Activated B cell treated with CpG ODN at 0.5 μM for 24 hours (primary cell): ENCODE measurements at regions not wholly inside any gene's neighbourhood (a gene's known extent, or its start where the extent isn't known, plus 50 kb on each side); places are given as distances from the start of the nearest gene placed in this dataset.

Source experiments
- ATAC-seq: fragments of 200-7000 bp; cut with Tn5 transposase; one replicate; pipeline ENCODE4 v1.10.0; 2021; ENCODE audit warnings: low read depth, mild to moderate bottlenecking, moderate library complexity
- CTCF ChIA-PET: fragments of 350-600 bp; sonication (Branson Sonifier 250); formaldehyde crosslinking; loops from one replicate; lab custom pipeline; 2021; ENCODE audit warnings: antibody characterized with exemption; lab: Charles Lee
- POLR2A ChIA-PET: fragments of 350-600 bp; sonication (Branson Sonifier 250); formaldehyde crosslinking; loops from one replicate; lab custom pipeline; 2021; ENCODE audit warnings: antibody characterized with exemption; lab: Charles Lee
- DNase-seq: peaks from one replicate; pipeline ENCODE4 v3.0.0; 2022
- H3K27ac Mint-ChIP-seq: one replicate; pipeline ENCODE4 v1.8.0; 2020; ENCODE audit warnings: mixed read lengths
- H3K27me3 Mint-ChIP-seq: one replicate; pipeline ENCODE4 v1.8.0; 2021; ENCODE audit warnings: mixed read lengths
- H3K36me3 Mint-ChIP-seq: one replicate; pipeline ENCODE4 v1.8.0; 2021; ENCODE audit warnings: low read depth, mixed read lengths
- H3K4me1 Mint-ChIP-seq: one replicate; pipeline ENCODE4 v1.8.0; 2021; ENCODE audit warnings: mixed read lengths
- H3K4me3 Mint-ChIP-seq: one replicate; pipeline ENCODE4 v1.8.0; 2020; ENCODE audit warnings: mild to moderate bottlenecking, mixed read lengths
- H3K9me3 Mint-ChIP-seq: one replicate; pipeline ENCODE4 v1.8.0; 2020; ENCODE audit warnings: mixed read lengths
- intact Hi-C: fragments of 100-400 bp; cut with micrococcal nuclease; formaldehyde crosslinking; loops from one replicate; pipeline ENCODE4 v1.15.1; 2024
- TF ChIP-seq, protein P1 (sequence below): fragments of 200-600 bp; IDR thresholded peaks from one replicate; pipeline ENCODE4 v1.8.0; 2022; ENCODE audit warnings: antibody characterized with exemption, mild to moderate bottlenecking

DNA sequence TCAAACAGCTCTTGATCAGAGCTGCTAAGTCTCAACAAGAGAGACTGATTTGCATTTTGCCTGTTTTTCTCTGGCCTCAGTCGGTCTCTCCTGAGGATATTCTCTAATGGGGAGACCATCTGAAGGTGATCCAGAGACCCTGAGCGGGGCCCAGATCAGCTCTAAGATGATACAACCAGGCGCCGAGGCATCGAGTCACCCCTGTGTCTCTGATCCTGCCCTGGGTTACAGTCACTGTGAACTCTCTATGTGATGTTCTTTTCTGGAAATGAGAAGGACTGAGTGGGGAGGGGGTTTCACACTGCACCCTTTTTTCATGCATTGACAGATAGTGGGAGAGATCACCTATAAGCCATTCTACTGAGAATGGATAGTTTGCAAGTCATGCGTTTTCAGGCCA, 247.6 kb upstream of the PWP1 start:
- POLR2A ChIA-PET: no interaction called here

DNA sequence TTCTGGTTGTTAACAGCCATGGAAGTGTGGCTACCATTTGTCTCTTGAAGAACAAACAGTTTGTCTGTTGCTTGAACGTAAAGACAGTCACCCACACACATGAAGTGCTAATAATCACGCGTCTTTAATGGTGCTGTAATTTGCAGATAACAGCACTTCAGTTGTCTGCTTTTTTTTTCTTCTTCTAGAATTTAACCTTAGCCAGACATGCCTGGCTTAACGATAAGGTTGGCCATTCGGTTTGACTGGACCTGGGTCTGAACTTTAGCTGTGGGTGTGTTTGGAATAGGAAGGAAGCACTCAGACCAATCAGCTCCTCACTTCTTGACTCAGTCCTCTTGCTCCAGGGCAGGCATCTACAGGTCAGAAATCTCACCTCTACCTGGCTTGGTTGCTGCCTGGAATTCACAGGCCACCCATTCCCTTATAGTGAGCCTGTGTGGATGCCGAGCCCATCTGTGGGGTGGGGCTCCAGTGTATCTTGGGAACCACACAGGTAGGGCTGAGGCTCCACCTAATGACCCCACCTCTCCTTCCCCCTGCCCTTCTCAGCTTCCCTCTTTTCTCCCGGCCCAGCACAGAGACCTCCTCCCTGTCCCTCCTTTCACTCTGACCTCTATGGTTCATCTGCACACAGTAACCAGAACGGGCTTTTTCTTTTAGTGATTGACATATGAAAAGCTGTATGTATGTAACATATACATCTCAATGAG, 246.4 kb upstream of the PWP1 start:
- TF ChIP-seq, protein P1, sequence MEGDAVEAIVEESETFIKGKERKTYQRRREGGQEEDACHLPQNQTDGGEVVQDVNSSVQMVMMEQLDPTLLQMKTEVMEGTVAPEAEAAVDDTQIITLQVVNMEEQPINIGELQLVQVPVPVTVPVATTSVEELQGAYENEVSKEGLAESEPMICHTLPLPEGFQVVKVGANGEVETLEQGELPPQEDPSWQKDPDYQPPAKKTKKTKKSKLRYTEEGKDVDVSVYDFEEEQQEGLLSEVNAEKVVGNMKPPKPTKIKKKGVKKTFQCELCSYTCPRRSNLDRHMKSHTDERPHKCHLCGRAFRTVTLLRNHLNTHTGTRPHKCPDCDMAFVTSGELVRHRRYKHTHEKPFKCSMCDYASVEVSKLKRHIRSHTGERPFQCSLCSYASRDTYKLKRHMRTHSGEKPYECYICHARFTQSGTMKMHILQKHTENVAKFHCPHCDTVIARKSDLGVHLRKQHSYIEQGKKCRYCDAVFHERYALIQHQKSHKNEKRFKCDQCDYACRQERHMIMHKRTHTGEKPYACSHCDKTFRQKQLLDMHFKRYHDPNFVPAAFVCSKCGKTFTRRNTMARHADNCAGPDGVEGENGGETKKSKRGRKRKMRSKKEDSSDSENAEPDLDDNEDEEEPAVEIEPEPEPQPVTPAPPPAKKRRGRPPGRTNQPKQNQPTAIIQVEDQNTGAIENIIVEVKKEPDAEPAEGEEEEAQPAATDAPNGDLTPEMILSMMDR: no peak
- Mint-ChIP-seq H3K9me3 (no peaks in the 10 kb centered on the region), H3K4me1 (no peaks in the 10 kb centered on the region), H3K36me3 (no peaks in the 10 kb centered on the region), H3K27ac (no peak overlapping the region), H3K27me3 (peaks cover 2% of the 10 kb centered on the region), H3K4me3 (no peak overlapping the region)
- POLR2A ChIA-PET: no interaction called here
- CTCF ChIA-PET: no interaction called here
- DNase-seq: no peak
- no peak for ATAC-seq
- intact Hi-C loops: no loop called here

More for the DNA sequence above, 247.6 kb upstream of the PWP1 start:
- Mint-ChIP-seq H3K27ac (no peak overlapping the region), H3K4me1 (no peaks in the 10 kb centered on the region), H3K27me3 (peaks cover 2% of the 10 kb centered on the region), H3K4me3 (no peak overlapping the region), H3K36me3 (no peaks in the 10 kb centered on the region), H3K9me3 (no peaks in the 10 kb centered on the region)
- DNase-seq (no peak), ATAC-seq (no peak)
- TF ChIP-seq, protein P1: no peak
- intact Hi-C loops: no loop called here
- CTCF ChIA-PET: no interaction called here

DNA sequence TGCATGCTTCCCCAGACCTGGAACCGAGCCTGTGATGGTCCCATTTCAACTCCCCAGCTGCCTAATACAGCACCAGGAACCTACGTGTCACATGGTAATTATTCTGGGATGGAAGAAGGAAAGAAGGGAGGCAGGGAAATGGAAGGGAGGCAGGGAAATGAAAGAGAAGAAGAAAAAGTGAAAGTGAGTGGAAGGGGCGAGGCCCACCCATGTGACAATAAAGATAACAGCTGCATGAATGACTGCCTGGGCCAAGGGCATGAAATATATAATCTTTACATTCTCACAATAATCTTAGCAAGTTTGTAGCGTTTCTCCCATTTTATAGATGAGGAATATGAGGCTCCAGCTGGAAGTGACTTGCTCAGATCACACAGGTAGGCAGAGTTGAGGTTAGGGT, 245.0 kb upstream of the PWP1 start:
- no peak overlapping the region for H3K4me3 Mint-ChIP-seq
- POLR2A ChIA-PET: no interaction called here

DNA sequence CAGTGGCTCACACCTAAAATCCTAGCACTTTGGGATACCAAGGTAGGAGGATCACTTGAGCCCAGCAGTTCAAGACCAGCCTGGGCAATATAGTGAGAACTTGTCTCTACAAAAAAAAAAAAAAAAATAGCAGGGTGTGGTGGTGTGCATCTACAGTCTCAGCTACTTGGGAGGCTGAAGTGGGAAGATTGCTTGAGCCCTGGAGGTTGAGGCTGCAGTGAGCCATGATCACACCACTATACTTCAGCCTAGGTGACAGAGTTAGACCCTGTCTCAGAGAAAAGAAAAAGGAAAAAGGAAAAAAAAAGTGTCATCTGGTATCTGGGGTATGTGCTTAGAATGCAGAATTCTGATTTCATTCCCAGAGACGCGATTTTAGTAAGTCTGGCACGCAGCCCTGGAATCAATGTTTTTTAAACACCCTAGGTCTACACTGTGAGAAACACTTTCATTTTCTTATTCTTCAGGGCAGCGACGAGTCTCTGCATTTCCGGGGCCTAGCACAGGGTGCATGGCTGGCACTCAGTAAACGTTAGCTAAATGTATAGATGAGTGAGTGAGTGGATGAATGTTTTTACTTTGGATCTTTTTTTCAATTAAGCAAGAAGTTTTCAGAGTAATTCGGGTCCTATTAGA, 243.8 kb upstream of the PWP1 start:
- Mint-ChIP-seq H3K4me3 (no peak overlapping the region), H3K4me1 (no peaks in the 10 kb centered on the region), H3K27me3 (peaks cover 8% of the 10 kb centered on the region), H3K27ac (peak overlapping the region; percentile 42), H3K36me3 (no peaks in the 10 kb centered on the region), H3K9me3 (no peaks in the 10 kb centered on the region)
- intact Hi-C loops: no loop called here
- TF ChIP-seq, protein P1: no peak
- POLR2A ChIA-PET: no interaction called here
- DNase-seq: no peak
- no peak for ATAC-seq
- CTCF ChIA-PET: no interaction called here

More for the DNA sequence above, 245.0 kb upstream of the PWP1 start:
- no peak for DNase-seq
- Mint-ChIP-seq H3K9me3 (no peaks in the 10 kb centered on the region), H3K4me1 (no peaks in the 10 kb centered on the region), H3K27me3 (peaks cover 2% of the 10 kb centered on the region), H3K27ac (no peak overlapping the region), H3K36me3 (no peaks in the 10 kb centered on the region)
- intact Hi-C loops: no loop called here
- TF ChIP-seq, protein P1: no peak
- no peak for ATAC-seq
- CTCF ChIA-PET: no interaction called here

- H3K4me1 Mint-ChIP-seq: no peaks in the 10 kb centered on the region
- no peak overlapping the region for H3K4me3 Mint-ChIP-seq
- H3K27ac Mint-ChIP-seq: no peak overlapping the region
- DNase-seq (no peak), ATAC-seq (no peak)
- peaks cover 8% of the 10 kb centered on the region for H3K27me3 Mint-ChIP-seq
- TF ChIP-seq, protein P1: no peak
- H3K9me3 Mint-ChIP-seq: no peaks in the 10 kb centered on the region
- no peaks in the 10 kb centered on the region for H3K36me3 Mint-ChIP-seq
- ChIA-PET CTCF (no interaction called here), POLR2A (no interaction called here)
- intact Hi-C loops: no loop called here
These were observed 243.1 kb upstream of the PWP1 start for GRCh38 chr12:107442326-107442987.
